Progenitor cell of endocrine pancreas (in vitro differentiated cells): ENCODE measurements at regions not wholly inside any gene's neighbourhood (a gene's known extent, or its start where the extent isn't known, plus 50 kb on each side); places are given as distances from the start of the nearest gene placed in this dataset.

Experiments
- DNase-seq: peaks from one replicate; pipeline ENCODE4 v3.0.0; 2021; ENCODE audit warnings: low spot score; ENCODE audit not compliant: unreplicated experiment
- H3K27ac Mint-ChIP-seq: 2 replicates; pipeline ENCODE4 v1.8.0; 2021; ENCODE audit warnings: mild to moderate bottlenecking, moderate library complexity, mixed read lengths
- H3K27me3 Mint-ChIP-seq: 2 replicates; pipeline ENCODE4 v1.8.0; 2021; ENCODE audit warnings: mixed read lengths
- H3K36me3 Mint-ChIP-seq: 2 replicates; pipeline ENCODE4 v1.8.0; 2022; ENCODE audit warnings: mixed read lengths; ENCODE audit not compliant: insufficient read depth
- H3K4me1 Mint-ChIP-seq: 2 replicates; pipeline ENCODE4 v1.8.0; 2021; ENCODE audit warnings: low read depth, mixed read lengths
- H3K4me3 Mint-ChIP-seq: 2 replicates; pipeline ENCODE4 v1.8.0; 2021; ENCODE audit warnings: low read depth, mild to moderate bottlenecking, moderate library complexity, mixed read lengths
- H3K9me3 Mint-ChIP-seq: 2 replicates; pipeline ENCODE4 v1.8.0; 2021; ENCODE audit warnings: low read depth, mixed read lengths
- TF ChIP-seq, protein P1 (sequence below): fragments of 200-600 bp; sonication (generic); IDR thresholded peaks from one replicate; pipeline ENCODE4 v1.5.0; 2021; ENCODE audit warnings: antibody characterized with exemption, mild to moderate bottlenecking; ENCODE audit not compliant: unreplicated experiment

- peaks cover 28% of the 10 kb centered on the region for H3K9me3 Mint-ChIP-seq
- peaks cover 3% of the 10 kb centered on the region for H3K4me1 Mint-ChIP-seq
- H3K27ac Mint-ChIP-seq: no peak overlapping the region
- DNase-seq: no peak
- TF ChIP-seq, protein P1, sequence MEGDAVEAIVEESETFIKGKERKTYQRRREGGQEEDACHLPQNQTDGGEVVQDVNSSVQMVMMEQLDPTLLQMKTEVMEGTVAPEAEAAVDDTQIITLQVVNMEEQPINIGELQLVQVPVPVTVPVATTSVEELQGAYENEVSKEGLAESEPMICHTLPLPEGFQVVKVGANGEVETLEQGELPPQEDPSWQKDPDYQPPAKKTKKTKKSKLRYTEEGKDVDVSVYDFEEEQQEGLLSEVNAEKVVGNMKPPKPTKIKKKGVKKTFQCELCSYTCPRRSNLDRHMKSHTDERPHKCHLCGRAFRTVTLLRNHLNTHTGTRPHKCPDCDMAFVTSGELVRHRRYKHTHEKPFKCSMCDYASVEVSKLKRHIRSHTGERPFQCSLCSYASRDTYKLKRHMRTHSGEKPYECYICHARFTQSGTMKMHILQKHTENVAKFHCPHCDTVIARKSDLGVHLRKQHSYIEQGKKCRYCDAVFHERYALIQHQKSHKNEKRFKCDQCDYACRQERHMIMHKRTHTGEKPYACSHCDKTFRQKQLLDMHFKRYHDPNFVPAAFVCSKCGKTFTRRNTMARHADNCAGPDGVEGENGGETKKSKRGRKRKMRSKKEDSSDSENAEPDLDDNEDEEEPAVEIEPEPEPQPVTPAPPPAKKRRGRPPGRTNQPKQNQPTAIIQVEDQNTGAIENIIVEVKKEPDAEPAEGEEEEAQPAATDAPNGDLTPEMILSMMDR: no peak
- peaks cover 16% of the 10 kb centered on the region for H3K36me3 Mint-ChIP-seq
- no peaks in the 10 kb centered on the region for H3K27me3 Mint-ChIP-seq
- H3K4me3 Mint-ChIP-seq: no peak overlapping the region
These were observed 457.2 kb downstream of the PIK3C3 start for GRCh38 chr18:42412281-42412680.

DNA sequence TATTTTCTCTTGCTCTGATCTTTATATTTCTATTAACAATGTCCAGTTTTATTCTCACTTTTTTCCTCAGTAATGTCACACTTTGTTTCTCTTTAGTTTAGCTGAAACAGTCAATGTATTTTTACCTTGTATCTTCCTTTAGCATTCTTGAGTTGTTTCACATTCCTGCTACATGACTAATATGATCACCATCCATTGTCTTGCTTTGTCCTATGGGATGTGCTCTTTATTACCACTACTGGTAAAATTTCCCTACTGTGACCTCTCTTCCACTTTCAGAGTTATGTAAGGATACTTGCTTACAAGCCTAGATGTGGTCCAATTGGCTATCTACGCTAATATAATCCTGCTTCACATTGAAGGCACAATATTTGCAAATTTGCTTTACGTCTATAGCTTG is 457.9 kb downstream of the PIK3C3 start:
- Mint-ChIP-seq H3K9me3 (peaks cover 23% of the 10 kb centered on the region), H3K27ac (no peak overlapping the region), H3K4me3 (no peak overlapping the region), H3K36me3 (peaks cover 13% of the 10 kb centered on the region), H3K27me3 (no peaks in the 10 kb centered on the region), H3K4me1 (peaks cover 7% of the 10 kb centered on the region)
- DNase-seq: no peak
- TF ChIP-seq, protein P1: no peak

DNA sequence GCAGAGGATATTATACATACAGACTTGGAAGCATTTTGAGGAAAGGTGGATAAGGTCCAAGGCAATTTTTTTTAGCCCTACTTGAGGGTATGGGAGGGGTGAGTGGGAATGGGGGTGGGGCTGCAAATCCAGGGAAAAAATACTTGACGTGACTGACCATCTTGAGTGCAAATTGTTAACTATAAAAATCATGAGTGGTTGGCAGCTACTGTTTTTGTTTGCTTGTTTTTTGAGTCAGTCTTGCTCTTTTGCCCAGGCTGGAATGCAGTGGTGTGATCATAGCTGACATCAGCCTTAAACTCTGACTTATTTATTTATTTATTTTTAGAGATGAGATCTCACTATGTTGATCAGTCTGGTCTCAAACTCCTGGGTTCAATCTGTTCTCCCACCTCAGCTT is 458.8 kb downstream of the PIK3C3 start:
- H3K36me3 Mint-ChIP-seq: peaks cover 10% of the 10 kb centered on the region
- TF ChIP-seq, protein P1: no peak
- H3K4me1 Mint-ChIP-seq: peaks cover 10% of the 10 kb centered on the region
- H3K9me3 Mint-ChIP-seq: peaks cover 18% of the 10 kb centered on the region
- no peak for DNase-seq
- H3K4me3 Mint-ChIP-seq: no peak overlapping the region
- peak overlapping the region; percentile 15 for H3K27ac Mint-ChIP-seq
- no peaks in the 10 kb centered on the region for H3K27me3 Mint-ChIP-seq

- no peak overlapping the region for H3K27ac Mint-ChIP-seq
- H3K36me3 Mint-ChIP-seq: peaks cover 3% of the 10 kb centered on the region
- TF ChIP-seq, protein P1: no peak
- peaks cover 10% of the 10 kb centered on the region for H3K4me1 Mint-ChIP-seq
- peaks cover 11% of the 10 kb centered on the region for H3K9me3 Mint-ChIP-seq
- no peaks in the 10 kb centered on the region for H3K27me3 Mint-ChIP-seq
- DNase-seq: no peak
- no peak overlapping the region for H3K4me3 Mint-ChIP-seq
These were observed 459.9 kb downstream of the PIK3C3 start for GRCh38 chr18:42414756-42415454.

- Mint-ChIP-seq H3K4me3 (no peak overlapping the region), H3K36me3 (peaks cover 2% of the 10 kb centered on the region), H3K4me1 (peaks cover 10% of the 10 kb centered on the region), H3K27me3 (no peaks in the 10 kb centered on the region), H3K9me3 (peaks cover 3% of the 10 kb centered on the region), H3K27ac (no peak overlapping the region)
- TF ChIP-seq, protein P1: no peak
- no peak for DNase-seq
These were observed 462.2 kb downstream of the PIK3C3 start for GRCh38 chr18:42417189-42417588.
